ENCODE measurements at regions not wholly inside any gene's neighbourhood (a gene's known extent, or its start where the extent isn't known, plus 50 kb on each side); places are given as distances from the start of the nearest gene placed in this dataset.

DNA sequence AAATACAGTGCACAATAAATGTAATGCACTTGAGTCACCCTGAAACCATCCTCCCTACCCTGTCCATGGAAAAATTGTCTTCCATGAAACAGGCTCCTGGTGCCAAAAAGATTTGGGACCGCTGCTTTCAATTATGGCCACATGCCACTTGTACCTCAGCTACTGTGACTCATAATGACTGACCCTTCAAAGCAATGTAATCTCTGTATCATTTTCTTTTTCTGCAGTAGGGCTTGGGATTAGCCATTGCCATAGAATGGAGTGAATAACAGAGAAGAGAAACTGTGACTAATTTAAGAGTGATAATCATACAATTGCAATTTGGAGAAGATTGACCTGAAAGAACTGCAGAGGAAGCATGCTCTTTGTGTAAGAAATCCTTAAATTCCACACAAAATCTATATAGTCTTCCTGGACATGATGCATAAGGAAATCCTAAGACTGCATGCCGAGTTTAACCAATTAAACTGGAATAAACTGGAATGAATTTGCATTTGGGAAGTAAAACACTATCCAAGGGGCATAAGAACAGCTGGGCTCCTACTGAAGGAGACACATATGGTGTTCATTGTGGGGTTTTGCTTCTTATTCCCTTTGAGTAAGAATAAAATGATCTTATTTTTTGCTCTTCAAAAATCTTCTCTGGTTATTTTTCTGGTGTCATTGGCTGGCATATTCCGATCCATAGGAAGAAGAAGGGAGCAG is 59.5 kb upstream of the SLC7A1 start:
- peak; percentile 30 for DNase-seq (ENCODE audit: low read depth)

GRCh38 chr13:29654384-29654783 is 58.9 kb upstream of the SLC7A1 start:
- no peak for DNase-seq (ENCODE audit: low read depth)

- DNase-seq (ENCODE audit: low read depth), result no peak
These were observed 53.3 kb upstream of the SLC7A1 start for GRCh38 chr13:29648760-29649159.

All from fibroblast of the conjunctiva (primary cell).